ENCODE measurements at regions not wholly inside any gene's neighbourhood (a gene's known extent, or its start where the extent isn't known, plus 50 kb on each side); places are given as distances from the start of the nearest gene placed in this dataset.

GRCh38 chr2:47295131-47295980 lies 73.8 kb upstream of the EPCAM start:
- no peak for TF ChIP-seq REST (IDR thresholded peaks at IDR 0.05; ENCODE audit: borderline replicate concordance)
- no peak for TF ChIP-seq CTCF (IDR thresholded peaks at IDR 0.05; ENCODE audit: poor library complexity, severe bottlenecking)
- no peak for TF ChIP-seq TAF1 (IDR thresholded peaks at IDR 0.05; ENCODE audit: low read depth)
- TF ChIP-seq EP300 (conservative IDR thresholded peaks at IDR 0.05; ENCODE audit: poor library complexity, severe bottlenecking) = no peak
- TF ChIP-seq RAD21 (conservative IDR thresholded peaks at IDR 0.05) = no peak
- TF ChIP-seq EZH2 (IDR thresholded peaks at IDR 0.05; ENCODE audit: borderline replicate concordance, insufficient read depth, low read length, poor library complexity, severe bottlenecking) = no peak
- TF ChIP-seq POLR2AphosphoS5 (IDR thresholded peaks at IDR 0.05) = no peak
- Histone ChIP-seq H3K36me3 (ENCODE audit: insufficient read depth, low read length) (no peaks in the 10 kb centered on the region), H3K79me2 (replicated peaks; ENCODE audit: insufficient read depth, low read length) (no peaks in the 10 kb centered on the region), H3K9me3 (ENCODE audit: low read length) (no peaks in the 10 kb centered on the region), H4K20me1 (ENCODE audit: insufficient read depth) (no peaks in the 10 kb centered on the region), H3K27me3 (ENCODE audit: insufficient read depth, low read depth, low read length) (no peaks in the 10 kb centered on the region), H3F3A (ENCODE audit: insufficient read depth, low read length, poor library complexity, severe bottlenecking) (no peaks in the 10 kb centered on the region), H3K9me2 (ENCODE audit: insufficient read depth, low read length) (no peaks in the 10 kb centered on the region), H3K27ac (ENCODE audit: low read length) (no peak overlapping the region), H3K4me2 (ENCODE audit: low read length) (no peak overlapping the region), H3K9ac (ENCODE audit: low read length) (no peak overlapping the region), H2AFZ (ENCODE audit: low read depth, low read length) (no peak overlapping the region), H3K4me3 (ENCODE audit: low read length) (no peak overlapping the region)

GRCh38 chr2:47293976-47294375 lies 75.1 kb upstream of the EPCAM start:
- H3K9me3 ChIP-seq (ENCODE audit: low read length) = no peaks in the 10 kb centered on the region
- no peaks in the 10 kb centered on the region for H3K9me2 ChIP-seq (ENCODE audit: insufficient read depth, low read length)
- H4K20me1 ChIP-seq (ENCODE audit: insufficient read depth) = no peaks in the 10 kb centered on the region
- H3K79me2 ChIP-seq (replicated peaks; ENCODE audit: insufficient read depth, low read length) = no peaks in the 10 kb centered on the region
- H3K36me3 ChIP-seq (ENCODE audit: insufficient read depth, low read length) = no peaks in the 10 kb centered on the region
- H3K4me2 ChIP-seq (ENCODE audit: low read length) = no peak overlapping the region
- no peaks in the 10 kb centered on the region for H3K27me3 ChIP-seq (ENCODE audit: insufficient read depth, low read depth, low read length)
- no peak overlapping the region for H3K9ac ChIP-seq (ENCODE audit: low read length)
- H2AFZ ChIP-seq (ENCODE audit: low read depth, low read length) = no peak overlapping the region
- TF ChIP-seq MXI1 (conservative IDR thresholded peaks at IDR 0.05; ENCODE audit: poor library complexity, severe bottlenecking) (no peak), TAF1 (IDR thresholded peaks at IDR 0.05; ENCODE audit: low read depth) (no peak), RAD21 (conservative IDR thresholded peaks at IDR 0.05) (no peak), CTCF (IDR thresholded peaks at IDR 0.05; ENCODE audit: poor library complexity, severe bottlenecking) (no peak), SMC3 (conservative IDR thresholded peaks at IDR 0.05; ENCODE audit: poor library complexity) (no peak), EP300 (conservative IDR thresholded peaks at IDR 0.05; ENCODE audit: poor library complexity, severe bottlenecking) (no peak), EZH2 (IDR thresholded peaks at IDR 0.05; ENCODE audit: borderline replicate concordance, insufficient read depth, low read length, poor library complexity, severe bottlenecking) (no peak), POLR2AphosphoS5 (IDR thresholded peaks at IDR 0.05) (no peak), REST (IDR thresholded peaks at IDR 0.05; ENCODE audit: borderline replicate concordance) (no peak)
- H3K27ac ChIP-seq (ENCODE audit: low read length) = no peak overlapping the region
- no peak overlapping the region for H3K4me3 ChIP-seq (ENCODE audit: low read length)
- H3F3A ChIP-seq (ENCODE audit: insufficient read depth, low read length, poor library complexity, severe bottlenecking) = no peaks in the 10 kb centered on the region

Measured in neural cell (in vitro differentiated cells).